GM12878 (cell line): ENCODE measurements at regions not wholly inside any gene's neighbourhood (a gene's known extent, or its start where the extent isn't known, plus 50 kb on each side); places are given as distances from the start of the nearest gene placed in this dataset.

ENCODE experiments used
- ATAC-seq: fragments of 200-7000 bp; cut with Tn5 transposase; 3 replicates; pipeline ENCODE4 v1.9.1; 2020; ENCODE audit warnings: mild to moderate bottlenecking, moderate library complexity
- BruUV-seq: library from RNA; stranded (reverse); fragments of 400-500 nt; replicated peaks from 2 replicates; lab custom pipeline; 2021; lab: Mats Ljungman, UMichigan
- CTCF ChIA-PET: fragments of 300-600 bp; sonication (Branson Sonifier 250); formaldehyde crosslinking; extraction: SDS; loops from one replicate; lab custom pipeline; 2021; ENCODE audit warnings: inconsistent platforms; lab: Yijun Ruan, JAX
- POLR2A ChIA-PET: fragments of 350-600 bp; formaldehyde crosslinking; extraction: SDS; loops from one replicate; lab custom pipeline; 2021; ENCODE audit warnings: inconsistent platforms; lab: Charles Lee
- RAD21 ChIA-PET: fragments of 300-600 bp; sonication (Branson Sonifier 250); formaldehyde crosslinking; loops from one replicate; lab custom pipeline; 2023; ENCODE audit warnings: antibody characterized with exemption; ENCODE audit not compliant: unreplicated experiment; lab: Charles Lee
- SMC1A ChIA-PET: fragments of 300-600 bp; sonication (Branson Sonifier 250); formaldehyde crosslinking; loops from one replicate; lab custom pipeline; 2023; ENCODE audit not compliant: unreplicated experiment, uncharacterized antibody; lab: Charles Lee
- DNase-seq: peaks from one replicate; pipeline ENCODE4 v3.0.0-alpha.2; 2011; ENCODE audit warnings: low read depth, low spot score
- FAIRE-seq: peaks from 3 replicates; lab custom pipeline; 2011; peaks lifted over from hg19 to GRCh38; lab: Jason Lieb, UNC
- H2AFZ ChIP-seq: 2 replicates; pipeline ENCODE4 v1.6.0; 2011; ENCODE audit warnings: low read depth, low read length, control low read depth; ENCODE audit not compliant: control insufficient read depth
- H3K27ac ChIP-seq: 2 replicates; pipeline ENCODE4 v1.5.1; 2011; ENCODE audit warnings: control low read depth; ENCODE audit not compliant: control insufficient read depth, insufficient read depth
- H3K27me3 ChIP-seq, 2 experiments: replicated peaks in 1 of 2; 2 replicates each; pipeline versions ENCODE4 v1.6.0 to v1.6.1; 2011; ENCODE audit warnings: low read length in 1 of 2; ENCODE audit not compliant: control insufficient read depth in 2 of 2, insufficient read depth in 2 of 2
- H3K36me3 ChIP-seq, 2 experiments: 2 replicates each; pipeline ENCODE4 v1.5.1; 2011; ENCODE audit warnings: low read length in 1 of 2; ENCODE audit not compliant: control insufficient read depth in 2 of 2, insufficient read depth in 2 of 2
- H3K4me1 ChIP-seq: 2 replicates; pipeline ENCODE4 v1.6.1; 2011; ENCODE audit warnings: mild to moderate bottlenecking, low read length, moderate library complexity, mixed read lengths; ENCODE audit not compliant: control insufficient read depth, insufficient read depth
- H3K4me2 ChIP-seq: 2 replicates; pipeline ENCODE4 v1.6.0; 2011; ENCODE audit warnings: control low read depth; ENCODE audit not compliant: control insufficient read depth, insufficient read depth
- H3K4me3 ChIP-seq: fragments of 200-600 bp; sonication (generic); 2 replicates; pipeline ENCODE4 v1.5.1; 2016
- H3K79me2 ChIP-seq: 2 replicates; pipeline ENCODE4 v1.6.0; 2011; ENCODE audit warnings: low read length; ENCODE audit not compliant: control insufficient read depth, insufficient read depth
- H3K9ac ChIP-seq: 2 replicates; pipeline ENCODE4 v1.8.0; 2011; ENCODE audit warnings: low read length, control low read depth, mixed read lengths; ENCODE audit not compliant: control insufficient read depth, insufficient read depth
- H3K9me3 ChIP-seq: replicated peaks from 3 replicates; pipeline ENCODE4 v1.5.1; 2011; ENCODE audit warnings: mild to moderate bottlenecking, low read length; ENCODE audit not compliant: control insufficient read depth, insufficient read depth
- H4K20me1 ChIP-seq: 2 replicates; pipeline ENCODE4 v1.6.0; 2011; ENCODE audit not compliant: control insufficient read depth, insufficient read depth
- ASH2L ChIP-seq: fragments of 300-600, 200-600 bp; sonication (generic); IDR thresholded peaks from 2 replicates; pipeline ENCODE4 v1.6.1; 2017; ENCODE audit warnings: low read depth, mild to moderate bottlenecking, borderline replicate concordance
- HCFC1 ChIP-seq: fragments of 150-350 bp; IDR thresholded peaks from 2 replicates; pipeline ENCODE4 v1.6.1; 2014; ENCODE audit warnings: low read length
- IRF4 ChIP-seq: IDR thresholded peaks from 2 replicates; pipeline ENCODE4 v1.6.1; 2011; ENCODE audit warnings: low read depth, low read length
- NFYA ChIP-seq: IDR thresholded peaks from 2 replicates; pipeline ENCODE4 v1.6.1; 2011; ENCODE audit warnings: low read depth, mild to moderate bottlenecking, low read length, improper control_type of control experiment, borderline replicate concordance
- PML ChIP-seq: IDR thresholded peaks from 2 replicates; pipeline ENCODE4 v1.6.1; 2012; ENCODE audit warnings: low read length, inconsistent platforms
- SIX5 ChIP-seq: IDR thresholded peaks from 2 replicates; pipeline ENCODE4 v1.6.1; 2011; ENCODE audit warnings: mild to moderate bottlenecking, low read depth, low read length, moderate library complexity; ENCODE audit not compliant: severe bottlenecking
- SMAD1 ChIP-seq: fragments of 450-650 bp; IDR thresholded peaks from 2 replicates; pipeline ENCODE4 v1.6.1; 2018; ENCODE audit warnings: mild to moderate bottlenecking, low read depth; ENCODE audit not compliant: partially characterized antibody
- SREBF1 ChIP-seq: IDR thresholded peaks from 2 replicates; pipeline ENCODE4 v1.6.1; 2012; ENCODE audit warnings: mild to moderate bottlenecking, low read length
- STAT3 ChIP-seq: IDR thresholded peaks from 2 replicates; pipeline ENCODE4 v1.6.1; 2011; ENCODE audit warnings: low read depth, low read length, improper control_type of control experiment
- SUZ12 ChIP-seq: fragments of 200-600 bp; sonication (generic); IDR thresholded peaks from one replicate; pipeline ENCODE4 v1.6.1; 2018; ENCODE audit warnings: antibody characterized with exemption, mild to moderate bottlenecking; ENCODE audit not compliant: unreplicated experiment
- ZBED1 ChIP-seq: IDR thresholded peaks from 2 replicates; pipeline ENCODE4 v1.6.1; 2016; ENCODE audit warnings: borderline replicate concordance
- ZNF217 ChIP-seq: fragments of 450-650 bp; IDR thresholded peaks from 2 replicates; pipeline ENCODE4 v1.6.1; 2017; ENCODE audit warnings: antibody characterized with exemption, mild to moderate bottlenecking
- WGBS: methylation state at CpG from one replicate; pipeline ENCODE4 v1.1.6; 2016; ENCODE audit warnings: low lambda C conversion rate; ENCODE audit not compliant: insufficient replicate concordance, insufficient coverage; ENCODE audit errors: missing lambda C conversion rate; 5-methylcytosine and 5-hydroxymethylcytosine counted together
- in situ Hi-C: fragments of 300-500 bp; cut with MboI; formaldehyde crosslinking; loops from 9 replicates; pipeline ENCODE4 v1.14.3; 2018; ENCODE audit warnings: mixed read lengths
- intact Hi-C: fragments of 100-400 bp; cut with micrococcal nuclease; formaldehyde crosslinking; loops from one replicate; pipeline ENCODE4 v1.14.2; 2022; ENCODE audit not compliant: unreplicated experiment
- TF ChIP-seq, protein P1 (sequence below): IDR thresholded peaks from 2 replicates; pipeline ENCODE4 v1.6.1; 2012; ENCODE audit warnings: mild to moderate bottlenecking, low read depth, low read length
- TF ChIP-seq, protein P2 (sequence below): IDR thresholded peaks from 2 replicates; pipeline ENCODE4 v1.6.1; 2012; ENCODE audit warnings: low read depth, low read length, improper control_type of control experiment
- TF ChIP-seq, protein P3 (sequence below), 3 experiments: IDR thresholded peaks in 2 of 3; conservative IDR thresholded peaks in 1 of 3; 2 replicates each; pipeline ENCODE4 v1.5.1; 2011; ENCODE audit warnings: low read depth in 3 of 3, low read length in 3 of 3, mild to moderate bottlenecking in 3 of 3, control low read depth in 2 of 3, moderate library complexity in 2 of 3, inconsistent platforms in 1 of 3, mixed read lengths in 1 of 3; ENCODE audit not compliant: control insufficient read depth in 2 of 3, insufficient read depth in 1 of 3; ENCODE audit errors: extremely low read depth in 1 of 3

DNA sequence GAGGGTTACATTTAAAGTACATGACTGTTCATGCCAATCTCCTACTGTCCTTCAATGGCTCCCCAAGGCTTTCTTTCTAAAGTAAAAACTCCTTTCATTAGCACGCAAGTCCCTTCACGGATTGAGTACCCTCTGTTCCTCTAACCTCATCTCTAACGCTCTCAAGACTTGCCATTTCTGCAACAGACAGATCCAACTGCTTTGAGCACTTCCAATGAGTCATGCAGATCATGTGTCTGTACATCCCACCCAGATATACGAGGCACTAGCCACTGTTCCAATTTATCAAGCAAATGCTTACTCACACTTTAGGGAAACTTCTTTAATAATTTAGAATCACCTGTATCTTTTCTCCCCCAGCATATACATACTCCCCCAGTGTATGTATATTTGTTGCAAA is 332.5 kb upstream of the ZFP42 start:
- no peaks in the 10 kb centered on the region for H4K20me1 ChIP-seq
- no peak overlapping the region for H3K4me2 ChIP-seq
- in situ Hi-C loops: no loop called here
- H3K9me3 ChIP-seq: no peaks in the 10 kb centered on the region; the same call in 2 of the 3 replicates
- TF ChIP-seq, protein P1, sequence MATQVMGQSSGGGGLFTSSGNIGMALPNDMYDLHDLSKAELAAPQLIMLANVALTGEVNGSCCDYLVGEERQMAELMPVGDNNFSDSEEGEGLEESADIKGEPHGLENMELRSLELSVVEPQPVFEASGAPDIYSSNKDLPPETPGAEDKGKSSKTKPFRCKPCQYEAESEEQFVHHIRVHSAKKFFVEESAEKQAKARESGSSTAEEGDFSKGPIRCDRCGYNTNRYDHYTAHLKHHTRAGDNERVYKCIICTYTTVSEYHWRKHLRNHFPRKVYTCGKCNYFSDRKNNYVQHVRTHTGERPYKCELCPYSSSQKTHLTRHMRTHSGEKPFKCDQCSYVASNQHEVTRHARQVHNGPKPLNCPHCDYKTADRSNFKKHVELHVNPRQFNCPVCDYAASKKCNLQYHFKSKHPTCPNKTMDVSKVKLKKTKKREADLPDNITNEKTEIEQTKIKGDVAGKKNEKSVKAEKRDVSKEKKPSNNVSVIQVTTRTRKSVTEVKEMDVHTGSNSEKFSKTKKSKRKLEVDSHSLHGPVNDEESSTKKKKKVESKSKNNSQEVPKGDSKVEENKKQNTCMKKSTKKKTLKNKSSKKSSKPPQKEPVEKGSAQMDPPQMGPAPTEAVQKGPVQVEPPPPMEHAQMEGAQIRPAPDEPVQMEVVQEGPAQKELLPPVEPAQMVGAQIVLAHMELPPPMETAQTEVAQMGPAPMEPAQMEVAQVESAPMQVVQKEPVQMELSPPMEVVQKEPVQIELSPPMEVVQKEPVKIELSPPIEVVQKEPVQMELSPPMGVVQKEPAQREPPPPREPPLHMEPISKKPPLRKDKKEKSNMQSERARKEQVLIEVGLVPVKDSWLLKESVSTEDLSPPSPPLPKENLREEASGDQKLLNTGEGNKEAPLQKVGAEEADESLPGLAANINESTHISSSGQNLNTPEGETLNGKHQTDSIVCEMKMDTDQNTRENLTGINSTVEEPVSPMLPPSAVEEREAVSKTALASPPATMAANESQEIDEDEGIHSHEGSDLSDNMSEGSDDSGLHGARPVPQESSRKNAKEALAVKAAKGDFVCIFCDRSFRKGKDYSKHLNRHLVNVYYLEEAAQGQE: no peak
- TF ChIP-seq SMAD1 (no peak), SIX5 (no peak), HCFC1 (no peak), ASH2L (no peak), ZNF217 (no peak), NFYA (no peak), SUZ12 (no peak), PML (no peak), SREBF1 (no peak), ZBED1 (no peak), STAT3 (no peak), IRF4 (no peak)
- TF ChIP-seq, protein P2, sequence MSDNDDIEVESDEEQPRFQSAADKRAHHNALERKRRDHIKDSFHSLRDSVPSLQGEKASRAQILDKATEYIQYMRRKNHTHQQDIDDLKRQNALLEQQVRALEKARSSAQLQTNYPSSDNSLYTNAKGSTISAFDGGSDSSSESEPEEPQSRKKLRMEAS: no peak
- TF ChIP-seq, protein P3, sequence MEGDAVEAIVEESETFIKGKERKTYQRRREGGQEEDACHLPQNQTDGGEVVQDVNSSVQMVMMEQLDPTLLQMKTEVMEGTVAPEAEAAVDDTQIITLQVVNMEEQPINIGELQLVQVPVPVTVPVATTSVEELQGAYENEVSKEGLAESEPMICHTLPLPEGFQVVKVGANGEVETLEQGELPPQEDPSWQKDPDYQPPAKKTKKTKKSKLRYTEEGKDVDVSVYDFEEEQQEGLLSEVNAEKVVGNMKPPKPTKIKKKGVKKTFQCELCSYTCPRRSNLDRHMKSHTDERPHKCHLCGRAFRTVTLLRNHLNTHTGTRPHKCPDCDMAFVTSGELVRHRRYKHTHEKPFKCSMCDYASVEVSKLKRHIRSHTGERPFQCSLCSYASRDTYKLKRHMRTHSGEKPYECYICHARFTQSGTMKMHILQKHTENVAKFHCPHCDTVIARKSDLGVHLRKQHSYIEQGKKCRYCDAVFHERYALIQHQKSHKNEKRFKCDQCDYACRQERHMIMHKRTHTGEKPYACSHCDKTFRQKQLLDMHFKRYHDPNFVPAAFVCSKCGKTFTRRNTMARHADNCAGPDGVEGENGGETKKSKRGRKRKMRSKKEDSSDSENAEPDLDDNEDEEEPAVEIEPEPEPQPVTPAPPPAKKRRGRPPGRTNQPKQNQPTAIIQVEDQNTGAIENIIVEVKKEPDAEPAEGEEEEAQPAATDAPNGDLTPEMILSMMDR (IDR thresholded peaks at IDR 0.05 in 2 of 3, conservative IDR thresholded peaks at IDR 0.05 in 1 of 3; ENCODE audit: control insufficient read depth in 2 of 3, extremely low read depth in 1 of 3, insufficient read depth in 1 of 3, low read depth in 3 of 3, low read length in 3 of 3): no peak
- TF ChIP-seq, all 136 proteins: peak for 0
- Histone ChIP-seq H3K27ac (no peak overlapping the region), H3K4me3 (no peak overlapping the region), H3K79me2 (no peaks in the 10 kb centered on the region), H2AFZ (no peak overlapping the region), H3K36me3 (no peaks in the 10 kb centered on the region), H3K27me3 (no peaks in the 10 kb centered on the region), H3K9ac (no peak overlapping the region), H3K4me1 (no peaks in the 10 kb centered on the region)
- CTCF ChIA-PET: no interaction called here
- intact Hi-C loops: no loop called here
- no TSS peak for BruUV-seq
- POLR2A ChIA-PET: no interaction called here
- SMC1A ChIA-PET: interaction anchor here (0.7 kb wide), 1 partner anchor 306 kb away, joined by 4 read pairs; no protein-coding TSS in a partner anchor
- 13% methylated on average over 4 of the region's 4 CpGs for WGBS
- RAD21 ChIA-PET: no interaction called here
- DNase-seq: no peak
- FAIRE-seq: no peak
- ATAC-seq: no peak
